B cell (primary cell): ENCODE measurements at regions not wholly inside any gene's neighbourhood (a gene's known extent, or its start where the extent isn't known, plus 50 kb on each side); places are given as distances from the start of the nearest gene placed in this dataset.

Experiments
- ATAC-seq: fragments of 200-7000 bp; cut with Tn5 transposase; one replicate; pipeline ENCODE4 v1.10.0; 2021; ENCODE audit warnings: low read depth, mild to moderate bottlenecking, moderate number of reproducible peaks, moderate library complexity
- CTCF ChIA-PET: fragments of 350-600 bp; sonication (Branson Sonifier 250); formaldehyde crosslinking; loops from one replicate; lab custom pipeline; 2021; ENCODE audit warnings: antibody characterized with exemption, inconsistent platforms; lab: Charles Lee
- POLR2A ChIA-PET: fragments of 350-600 bp; sonication (Branson Sonifier 250); formaldehyde crosslinking; loops from one replicate; lab custom pipeline; 2021; ENCODE audit warnings: antibody characterized with exemption; lab: Charles Lee
- DNase-seq: peaks from one replicate; pipeline ENCODE4 v3.0.0; 2013
- H2AFZ ChIP-seq: 2 replicates; pipeline ENCODE4 v1.6.1; 2012; ENCODE audit warnings: mild to moderate bottlenecking, low read depth, low read length; ENCODE audit not compliant: insufficient read depth, poor library complexity, severe bottlenecking
- H3K27ac ChIP-seq, 2 donors: 1 replicate in 1 of 2; 2 replicates in 1 of 2; pipeline ENCODE4 v1.5.1; 2012 to 2013; ENCODE audit warnings: low read length in 2 of 2, mild to moderate bottlenecking in 2 of 2, moderate library complexity in 1 of 2
- H3K27me3 ChIP-seq, 4 experiments: fragments of 200-600 bp in 1 of 4; sonication (generic) in 1 of 4; replicated peaks in 1 of 4; 1 replicate in 2 of 4; 2 replicates in 2 of 4; pipeline versions ENCODE4 v1.6.1 to v1.7.0; 2013 to 2016; ENCODE audit warnings: low read length in 3 of 4, mild to moderate bottlenecking in 2 of 4, mixed read lengths in 1 of 4, moderate library complexity in 1 of 4; ENCODE audit not compliant: insufficient read depth in 4 of 4, control insufficient read depth in 3 of 4; ENCODE audit errors: control extremely low read depth in 1 of 4
- H3K36me3 ChIP-seq, 2 experiments: replicated peaks in 1 of 2; 1 replicate in 1 of 2; 2 replicates in 1 of 2; pipeline versions ENCODE4 v1.6.1 to v1.7.1; 2013; ENCODE audit warnings: low read length in 1 of 2; ENCODE audit not compliant: insufficient read depth in 2 of 2, control insufficient read depth in 1 of 2; ENCODE audit errors: control extremely low read depth in 1 of 2, extremely low read depth in 1 of 2
- H3K4me1 ChIP-seq, 2 donors: fragments of 200-600 bp in 1 of 2; sonication (generic) in 1 of 2; 1 replicate in 1 of 2; 2 replicates in 1 of 2; pipeline versions ENCODE4 v1.5.1 to v1.6.1; 2013 to 2017; ENCODE audit warnings: low read length in 2 of 2; ENCODE audit not compliant: control insufficient read depth in 2 of 2, insufficient read depth in 2 of 2
- H3K4me2 ChIP-seq: replicated peaks from 2 replicates; pipeline ENCODE3; 2012; ENCODE audit warnings: mild to moderate bottlenecking, low read depth, low read length; ENCODE audit not compliant: poor library complexity, severe bottlenecking
- H3K4me3 ChIP-seq, 5 experiments: fragments of 200-600 bp in 1 of 5; sonication (generic) in 1 of 5; 1 replicate in 3 of 5; 2 replicates in 2 of 5; pipeline versions ENCODE4 v1.5.1 to v1.7.0; 2011 to 2016; ENCODE audit warnings: low read length in 4 of 5, mild to moderate bottlenecking in 4 of 5, low read depth in 2 of 5, control low read depth in 1 of 5, moderate library complexity in 1 of 5; ENCODE audit not compliant: insufficient read depth in 1 of 5; ENCODE audit errors: control extremely low read depth in 1 of 5, extremely low read depth in 1 of 5
- H3K79me2 ChIP-seq: fragments of 200-600 bp; sonication (generic); one replicate; pipeline ENCODE4 v1.6.0; 2016; ENCODE audit warnings: low read length; ENCODE audit not compliant: control insufficient read depth, insufficient read depth
- H3K9ac ChIP-seq: fragments of 200-600 bp; sonication (generic); 2 replicates; pipeline ENCODE4 v1.6.1; 2017; ENCODE audit warnings: mild to moderate bottlenecking, low read length, moderate library complexity
- H3K9me3 ChIP-seq, 3 donors: one replicate each; pipeline versions ENCODE4 v1.6.1 to v1.7.1; 2013; ENCODE audit warnings: low read length in 2 of 3; ENCODE audit not compliant: control insufficient read depth in 2 of 3, insufficient read depth in 1 of 3; ENCODE audit errors: control extremely low read depth in 1 of 3
- H4K20me1 ChIP-seq: 2 replicates; pipeline ENCODE4 v1.6.0; 2012; ENCODE audit warnings: mild to moderate bottlenecking, low read length; ENCODE audit not compliant: insufficient read depth, control insufficient read depth, poor library complexity, severe bottlenecking
- H3K27ac Mint-ChIP-seq: one replicate; pipeline ENCODE4 v1.8.0; 2021; ENCODE audit warnings: mixed read lengths
- H3K27me3 Mint-ChIP-seq: one replicate; pipeline ENCODE4 v1.8.0; 2021; ENCODE audit warnings: mixed read lengths
- H3K4me1 Mint-ChIP-seq: one replicate; pipeline ENCODE4 v1.8.0; 2021; ENCODE audit warnings: mixed read lengths
- H3K4me3 Mint-ChIP-seq: one replicate; pipeline ENCODE4 v1.8.0; 2021; ENCODE audit warnings: mixed read lengths
- H3K9me3 Mint-ChIP-seq: one replicate; pipeline ENCODE4 v1.8.0; 2022; ENCODE audit warnings: mixed read lengths; ENCODE audit not compliant: insufficient read depth
- CTCF ChIP-seq: fragments of 200-600 bp; IDR thresholded peaks from one replicate; pipeline ENCODE4 v1.8.0; 2022; ENCODE audit warnings: antibody characterized with exemption, mild to moderate bottlenecking
- EZH2 ChIP-seq: IDR thresholded peaks from 2 replicates; pipeline ENCODE4 v1.6.1; 2012; ENCODE audit warnings: borderline replicate concordance, low read depth, mild to moderate bottlenecking, moderate library complexity, low read length; ENCODE audit not compliant: insufficient read depth, poor library complexity, severe bottlenecking
- WGBS: methylation state at CpG from one replicate; pipeline ENCODE4 v1.1.5; 2013; ENCODE audit warnings: missing lambda C conversion rate; ENCODE audit not compliant: insufficient coverage; 5-methylcytosine and 5-hydroxymethylcytosine counted together
- intact Hi-C: fragments of 100-400 bp; cut with micrococcal nuclease; formaldehyde crosslinking; loops from one replicate; pipeline ENCODE4 v1.10.0; 2022

GRCh38 chr13:76440568-76440967, 445.6 kb downstream of the KCTD12 start:
- peak; percentile 8 for DNase-seq
- H2AFZ ChIP-seq = peak overlapping the region; percentile 53

GRCh38 chr13:76439546-76439945, 446.7 kb downstream of the KCTD12 start:
- TF ChIP-seq CTCF = no peak
- no peak for TF ChIP-seq EZH2
- Histone ChIP-seq H2AFZ (no peak overlapping the region), H4K20me1 (no peaks in the 10 kb centered on the region), H3K4me3 (no peak overlapping the region), H3K27ac (no peak overlapping the region), H3K4me1 (peaks cover 0 to 3% of the 10 kb centered on the region in 2 donors), H3K9me3 (peaks cover 0 to 2% (median 2%) of the 10 kb centered on the region in 3 donors), H3K79me2 (no peaks in the 10 kb centered on the region), H3K4me2 (no peak overlapping the region), H3K36me3 (no peaks in the 10 kb centered on the region), H3K9ac (no peak overlapping the region), H3K27me3 (no peaks in the 10 kb centered on the region)
- Mint-ChIP-seq H3K9me3 (peaks cover 2% of the 10 kb centered on the region), H3K27ac (no peak overlapping the region), H3K4me3 (no peak overlapping the region), H3K4me1 (peaks cover 2% of the 10 kb centered on the region), H3K27me3 (no peaks in the 10 kb centered on the region)
- intact Hi-C loops = no loop called here
- ATAC-seq (no peak), DNase-seq (no peak)
- WGBS = no CpG with 5 or more reads among the region's 2 CpGs
- ChIA-PET CTCF (no interaction called here), POLR2A (no interaction called here)

More at GRCh38 chr13:76440568-76440967, 445.6 kb downstream of the KCTD12 start:
- H3K27ac Mint-ChIP-seq = no peak overlapping the region
- no peak overlapping the region for H3K4me3 Mint-ChIP-seq
- no peak for ATAC-seq
- H3K27ac ChIP-seq = no peak overlapping the region
- peaks cover 2% of the 10 kb centered on the region for H3K4me1 Mint-ChIP-seq
- no peaks in the 10 kb centered on the region for H3K36me3 ChIP-seq
- H3K79me2 ChIP-seq = no peaks in the 10 kb centered on the region
- H3K9me3 ChIP-seq = peaks cover 0 to 2% (median 0%) of the 10 kb centered on the region in 3 donors
- no peaks in the 10 kb centered on the region for H4K20me1 ChIP-seq
- peaks cover 0 to 3% of the 10 kb centered on the region in 2 donors for H3K4me1 ChIP-seq
- 8% methylated on average over 2 of the region's 3 CpGs for WGBS
- POLR2A ChIA-PET = interaction anchor here (0.5 kb wide), 1 partner anchor 703 kb away, joined by 4 read pairs; no protein-coding TSS in a partner anchor
- no peak overlapping the region for H3K9ac ChIP-seq
- no peaks in the 10 kb centered on the region for H3K27me3 ChIP-seq
- TF ChIP-seq CTCF (no peak), EZH2 (no peak)
- H3K27me3 Mint-ChIP-seq = no peaks in the 10 kb centered on the region
- intact Hi-C loops = no loop called here
- CTCF ChIA-PET = no interaction called here
- H3K4me2 ChIP-seq = peak overlapping the region; percentile 34
- no peak overlapping the region for H3K4me3 ChIP-seq
- H3K9me3 Mint-ChIP-seq = peaks cover 4% of the 10 kb centered on the region
